H9 (cell line): ENCODE measurements at regions not wholly inside any gene's neighbourhood (a gene's known extent, or its start where the extent isn't known, plus 50 kb on each side); places are given as distances from the start of the nearest gene placed in this dataset.

ENCODE experiments used
- DNase-seq: peaks from one replicate; pipeline ENCODE4 v3.0.0-alpha.2; 2017
- H2AFZ ChIP-seq: one replicate; pipeline ENCODE4 v1.6.1; 2013; ENCODE audit warnings: mild to moderate bottlenecking, low read length, control low read depth, moderate library complexity
- H2AK5ac ChIP-seq: 2 replicates; pipeline ENCODE4 v1.6.1; 2013; ENCODE audit warnings: low read length, control low read depth, mixed read lengths; ENCODE audit not compliant: insufficient read length
- H2BK120ac ChIP-seq: one replicate; pipeline ENCODE4 v1.6.1; 2013; ENCODE audit warnings: low read depth, mild to moderate bottlenecking, low read length, control low read depth, inconsistent platforms; ENCODE audit not compliant: poor library complexity, severe bottlenecking
- H2BK12ac ChIP-seq: 2 replicates; pipeline ENCODE4 v1.6.1; 2013; ENCODE audit warnings: low read length, control low read depth, mixed read lengths, low read depth; ENCODE audit not compliant: insufficient read length
- H2BK15ac ChIP-seq: 2 replicates; pipeline ENCODE4 v1.6.1; 2013; ENCODE audit warnings: low read depth, low read length, control low read depth
- H2BK20ac ChIP-seq: one replicate; pipeline ENCODE4 v1.6.1; 2013; ENCODE audit warnings: low read depth, mild to moderate bottlenecking, low read length, control low read depth, inconsistent platforms; ENCODE audit not compliant: poor library complexity, severe bottlenecking
- H2BK5ac ChIP-seq: 2 replicates; pipeline ENCODE4 v1.6.1; 2013; ENCODE audit warnings: low read length, control low read depth, mixed read lengths; ENCODE audit not compliant: insufficient read length
- H3K14ac ChIP-seq: 2 replicates; pipeline ENCODE4 v1.6.1; 2013; ENCODE audit warnings: low read length, control low read depth; ENCODE audit not compliant: insufficient read depth
- H3K18ac ChIP-seq: 2 replicates; pipeline ENCODE4 v1.6.1; 2013; ENCODE audit warnings: low read depth, mild to moderate bottlenecking, mixed read lengths, low read length, control low read depth; ENCODE audit not compliant: insufficient read length
- H3K23ac ChIP-seq: 2 replicates; pipeline ENCODE4 v1.6.1; 2013; ENCODE audit warnings: low read length, control low read depth, mixed read lengths, low read depth; ENCODE audit not compliant: insufficient read length
- H3K23me2 ChIP-seq: 2 replicates; pipeline ENCODE4 v1.6.1; 2013; ENCODE audit warnings: low read depth, mild to moderate bottlenecking, mixed read lengths, low read length, control low read depth; ENCODE audit not compliant: insufficient read length, poor library complexity, severe bottlenecking
- H3K27ac ChIP-seq: 2 replicates; pipeline ENCODE4 v1.5.1; 2013; ENCODE audit warnings: low read length, control low read depth, mixed read lengths, low read depth; ENCODE audit not compliant: insufficient read length
- H3K27me3 ChIP-seq: 2 replicates; pipeline ENCODE4 v1.6.1; 2013; ENCODE audit warnings: low read length, control low read depth, inconsistent platforms; ENCODE audit not compliant: insufficient read depth
- H3K4ac ChIP-seq: 2 replicates; pipeline ENCODE4 v1.6.1; 2013; ENCODE audit warnings: low read depth, mild to moderate bottlenecking, control low read depth, inconsistent platforms, low read length, moderate library complexity
- H3K4me1 ChIP-seq: 2 replicates; pipeline ENCODE4 v1.6.1; 2013; ENCODE audit warnings: low read length, control low read depth, inconsistent platforms; ENCODE audit not compliant: insufficient read depth
- H3K4me2 ChIP-seq: 2 replicates; pipeline ENCODE4 v1.6.1; 2013; ENCODE audit warnings: low read length, control low read depth, mixed read lengths; ENCODE audit not compliant: insufficient read length, insufficient read depth
- H3K56ac ChIP-seq: 2 replicates; pipeline ENCODE4 v1.6.1; 2013; ENCODE audit warnings: low read depth, mild to moderate bottlenecking, mixed read lengths, low read length, control low read depth; ENCODE audit not compliant: insufficient read length
- H3K79me1 ChIP-seq: 2 replicates; pipeline ENCODE4 v1.6.1; 2013; ENCODE audit warnings: low read depth, mild to moderate bottlenecking, moderate library complexity, low read length, control low read depth, inconsistent platforms; ENCODE audit not compliant: insufficient read depth, poor library complexity, severe bottlenecking
- H3K79me2 ChIP-seq: 2 replicates; pipeline ENCODE4 v1.6.1; 2013; ENCODE audit warnings: low read length, control low read depth, inconsistent platforms; ENCODE audit not compliant: insufficient read depth
- H3K9ac ChIP-seq: 2 replicates; pipeline ENCODE4 v1.6.1; 2013; ENCODE audit warnings: low read length, control low read depth, mixed read lengths; ENCODE audit not compliant: insufficient read length; ENCODE audit errors: extremely low read depth
- H3K9me3 ChIP-seq: one replicate; pipeline ENCODE4 v1.6.1; 2013; ENCODE audit warnings: low read depth, low read length, inconsistent platforms; ENCODE audit not compliant: control insufficient read depth
- H3T11ph ChIP-seq: one replicate; pipeline ENCODE4 v1.6.1; 2013; ENCODE audit warnings: mild to moderate bottlenecking, low read length, control low read depth, inconsistent platforms
- H4K20me1 ChIP-seq: one replicate; pipeline ENCODE4 v1.6.1; 2013; ENCODE audit not compliant: control insufficient read depth, insufficient read length, insufficient read depth
- H4K5ac ChIP-seq: 2 replicates; pipeline ENCODE4 v1.6.1; 2013; ENCODE audit warnings: low read depth, mild to moderate bottlenecking, mixed read lengths, low read length, control low read depth; ENCODE audit not compliant: insufficient read length
- H4K8ac ChIP-seq: replicated peaks from 2 replicates; pipeline ENCODE4 v1.6.1; 2013; ENCODE audit warnings: low read length, control low read depth, mixed read lengths, low read depth; ENCODE audit not compliant: insufficient read length
- H4K91ac ChIP-seq: 2 replicates; pipeline ENCODE4 v1.6.1; 2013; ENCODE audit warnings: low read depth, mild to moderate bottlenecking, moderate library complexity, mixed read lengths, low read length, control low read depth; ENCODE audit not compliant: insufficient read length
- H3K27ac Mint-ChIP-seq, 3 experiments: 2 replicates in 2 of 3; 3 replicates in 1 of 3; pipeline ENCODE4 v1.8.0; 2020 to 2021; ENCODE audit warnings: mixed read lengths in 3 of 3, mild to moderate bottlenecking in 1 of 3, moderate library complexity in 1 of 3
- H3K27me3 Mint-ChIP-seq: 2 replicates; pipeline ENCODE4 v1.8.0; 2021; ENCODE audit warnings: low read depth, mild to moderate bottlenecking, moderate library complexity, mixed read lengths
- H3K36me3 Mint-ChIP-seq, 3 experiments: 2 replicates in 2 of 3; 3 replicates in 1 of 3; pipeline ENCODE4 v1.8.0; 2020 to 2021; ENCODE audit warnings: low read depth in 3 of 3, mixed read lengths in 3 of 3; ENCODE audit not compliant: insufficient read depth in 1 of 3
- H3K4me1 Mint-ChIP-seq, 2 experiments: 2 replicates each; pipeline ENCODE4 v1.8.0; 2020; ENCODE audit warnings: mixed read lengths in 2 of 2
- H3K4me3 Mint-ChIP-seq, 2 experiments: 2 replicates in 1 of 2; 3 replicates in 1 of 2; pipeline ENCODE4 v1.8.0; 2020 to 2021; ENCODE audit warnings: mild to moderate bottlenecking in 2 of 2, mixed read lengths in 2 of 2, moderate library complexity in 1 of 2
- H3K9me3 Mint-ChIP-seq, 2 experiments: 2 replicates in 1 of 2; 3 replicates in 1 of 2; pipeline ENCODE4 v1.8.0; 2020; ENCODE audit warnings: mild to moderate bottlenecking in 2 of 2, mixed read lengths in 2 of 2, moderate library complexity in 1 of 2
- WGBS: extraction: QIAGEN DNeasy Blood & Tissue Kit; methylation state at CpG from one replicate; pipeline ENCODE4 v1.1.7; 2013; ENCODE audit warnings: missing lambda C conversion rate, low lambda C conversion rate, mixed read lengths; ENCODE audit not compliant: insufficient read length; ENCODE audit errors: extremely low coverage; 5-methylcytosine and 5-hydroxymethylcytosine counted together
- TF ChIP-seq, protein P1 (sequence below): fragments of 200-600 bp; sonication (generic); conservative IDR thresholded peaks from 3 replicates; pipeline ENCODE4 v1.8.0; 2021; ENCODE audit warnings: antibody characterized with exemption, mild to moderate bottlenecking

DNA sequence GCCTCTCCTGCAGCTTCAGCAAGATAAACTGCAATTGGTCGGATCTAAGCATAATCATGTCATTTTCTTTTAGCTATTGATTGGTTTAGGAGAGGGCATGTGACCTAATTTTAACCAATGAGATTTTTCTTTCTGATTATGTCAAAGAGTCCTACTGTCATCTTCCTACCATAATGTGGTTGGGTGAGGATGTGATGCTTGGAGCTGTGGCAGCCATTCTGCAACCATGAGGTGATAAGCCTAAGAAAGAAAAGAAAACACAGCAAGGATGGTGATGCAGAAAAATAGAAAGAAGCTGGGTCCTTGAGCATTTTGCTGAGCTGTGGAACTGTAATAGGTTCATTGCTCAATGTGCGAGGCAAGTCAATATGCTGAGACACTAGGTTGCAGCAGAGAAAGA lies 121.7 kb upstream of the CRHR1 start:
- no peaks in the 10 kb centered on the region for H3K79me1 ChIP-seq
- H3K4me2 ChIP-seq: no peak overlapping the region
- H3K56ac ChIP-seq: no peak overlapping the region
- H3K27me3 ChIP-seq: no peaks in the 10 kb centered on the region
- H3K4me3 Mint-ChIP-seq: no peak overlapping the region
- no peaks in the 10 kb centered on the region for H4K20me1 ChIP-seq
- no peak overlapping the region for H3K27ac ChIP-seq
- TF ChIP-seq, protein P1, sequence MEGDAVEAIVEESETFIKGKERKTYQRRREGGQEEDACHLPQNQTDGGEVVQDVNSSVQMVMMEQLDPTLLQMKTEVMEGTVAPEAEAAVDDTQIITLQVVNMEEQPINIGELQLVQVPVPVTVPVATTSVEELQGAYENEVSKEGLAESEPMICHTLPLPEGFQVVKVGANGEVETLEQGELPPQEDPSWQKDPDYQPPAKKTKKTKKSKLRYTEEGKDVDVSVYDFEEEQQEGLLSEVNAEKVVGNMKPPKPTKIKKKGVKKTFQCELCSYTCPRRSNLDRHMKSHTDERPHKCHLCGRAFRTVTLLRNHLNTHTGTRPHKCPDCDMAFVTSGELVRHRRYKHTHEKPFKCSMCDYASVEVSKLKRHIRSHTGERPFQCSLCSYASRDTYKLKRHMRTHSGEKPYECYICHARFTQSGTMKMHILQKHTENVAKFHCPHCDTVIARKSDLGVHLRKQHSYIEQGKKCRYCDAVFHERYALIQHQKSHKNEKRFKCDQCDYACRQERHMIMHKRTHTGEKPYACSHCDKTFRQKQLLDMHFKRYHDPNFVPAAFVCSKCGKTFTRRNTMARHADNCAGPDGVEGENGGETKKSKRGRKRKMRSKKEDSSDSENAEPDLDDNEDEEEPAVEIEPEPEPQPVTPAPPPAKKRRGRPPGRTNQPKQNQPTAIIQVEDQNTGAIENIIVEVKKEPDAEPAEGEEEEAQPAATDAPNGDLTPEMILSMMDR: no peak
- no peaks in the 10 kb centered on the region for H3K4me1 ChIP-seq
- no peak overlapping the region for H3K18ac ChIP-seq
- peaks cover 0 to 2% (median 0%) of the 10 kb centered on the region in 3 experiments; a peak in 1 of 7 replicates for H3K36me3 Mint-ChIP-seq
- DNase-seq: no peak
- H3K27ac Mint-ChIP-seq: no peak overlapping the region
- WGBS: no CpG with 5 or more reads among the region's 2 CpGs
- H3K14ac ChIP-seq: no peak overlapping the region
- H2BK15ac ChIP-seq: no peak overlapping the region
- H3K79me2 ChIP-seq: no peaks in the 10 kb centered on the region
- no peaks in the 10 kb centered on the region for H3K9me3 ChIP-seq
- peaks cover 0 to 16% of the 10 kb centered on the region in 2 experiments; a peak in 1 of 4 replicates for H3K4me1 Mint-ChIP-seq
- H3K4ac ChIP-seq: no peak overlapping the region
- no peak overlapping the region for H3K23ac ChIP-seq
- no peak overlapping the region for H4K91ac ChIP-seq
- H4K5ac ChIP-seq: no peak overlapping the region
- no peak overlapping the region for H2BK120ac ChIP-seq
- H2BK20ac ChIP-seq: no peak overlapping the region
- H3K23me2 ChIP-seq: no peaks in the 10 kb centered on the region
- H2BK12ac ChIP-seq: no peak overlapping the region
- H4K8ac ChIP-seq: no peak overlapping the region
- H2BK5ac ChIP-seq: no peak overlapping the region
- no peak overlapping the region for H3T11ph ChIP-seq
- no peak overlapping the region for H2AFZ ChIP-seq
- no peaks in the 10 kb centered on the region for H3K9me3 Mint-ChIP-seq
- H2AK5ac ChIP-seq: no peak overlapping the region
- H3K9ac ChIP-seq: no peak overlapping the region
- peaks cover 6% of the 10 kb centered on the region for H3K27me3 Mint-ChIP-seq
